ENCODE measurements at regions not wholly inside any gene's neighbourhood (a gene's known extent, or its start where the extent isn't known, plus 50 kb on each side); places are given as distances from the start of the nearest gene placed in this dataset.

DNA sequence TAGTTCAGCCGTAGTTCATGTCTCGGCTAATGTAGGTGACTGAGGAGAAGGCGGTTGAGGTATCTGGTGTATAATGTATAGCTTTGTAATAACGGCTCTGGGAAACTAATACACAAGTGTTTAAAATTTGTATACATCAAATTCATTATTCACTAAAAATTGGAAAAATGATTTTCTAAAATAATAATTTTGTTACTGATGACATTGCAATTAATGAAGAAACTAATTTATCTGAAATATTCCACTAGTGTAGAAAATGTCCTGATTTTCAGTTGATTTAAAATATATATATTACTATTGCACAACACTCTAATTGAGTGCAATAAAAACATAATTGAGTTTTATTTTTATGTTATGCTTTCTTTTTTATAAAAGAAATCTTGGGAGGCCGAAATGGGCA is 823.0 kb downstream of the TAF11L14 start (continued):
- TF ChIP-seq, protein P1, sequence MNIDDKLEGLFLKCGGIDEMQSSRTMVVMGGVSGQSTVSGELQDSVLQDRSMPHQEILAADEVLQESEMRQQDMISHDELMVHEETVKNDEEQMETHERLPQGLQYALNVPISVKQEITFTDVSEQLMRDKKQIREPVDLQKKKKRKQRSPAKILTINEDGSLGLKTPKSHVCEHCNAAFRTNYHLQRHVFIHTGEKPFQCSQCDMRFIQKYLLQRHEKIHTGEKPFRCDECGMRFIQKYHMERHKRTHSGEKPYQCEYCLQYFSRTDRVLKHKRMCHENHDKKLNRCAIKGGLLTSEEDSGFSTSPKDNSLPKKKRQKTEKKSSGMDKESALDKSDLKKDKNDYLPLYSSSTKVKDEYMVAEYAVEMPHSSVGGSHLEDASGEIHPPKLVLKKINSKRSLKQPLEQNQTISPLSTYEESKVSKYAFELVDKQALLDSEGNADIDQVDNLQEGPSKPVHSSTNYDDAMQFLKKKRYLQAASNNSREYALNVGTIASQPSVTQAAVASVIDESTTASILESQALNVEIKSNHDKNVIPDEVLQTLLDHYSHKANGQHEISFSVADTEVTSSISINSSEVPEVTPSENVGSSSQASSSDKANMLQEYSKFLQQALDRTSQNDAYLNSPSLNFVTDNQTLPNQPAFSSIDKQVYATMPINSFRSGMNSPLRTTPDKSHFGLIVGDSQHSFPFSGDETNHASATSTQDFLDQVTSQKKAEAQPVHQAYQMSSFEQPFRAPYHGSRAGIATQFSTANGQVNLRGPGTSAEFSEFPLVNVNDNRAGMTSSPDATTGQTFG (tag by site-specific recombination; IDR thresholded peaks at IDR 0.05; ENCODE audit: borderline replicate concordance) = no peak
- TF ChIP-seq, protein P2, sequence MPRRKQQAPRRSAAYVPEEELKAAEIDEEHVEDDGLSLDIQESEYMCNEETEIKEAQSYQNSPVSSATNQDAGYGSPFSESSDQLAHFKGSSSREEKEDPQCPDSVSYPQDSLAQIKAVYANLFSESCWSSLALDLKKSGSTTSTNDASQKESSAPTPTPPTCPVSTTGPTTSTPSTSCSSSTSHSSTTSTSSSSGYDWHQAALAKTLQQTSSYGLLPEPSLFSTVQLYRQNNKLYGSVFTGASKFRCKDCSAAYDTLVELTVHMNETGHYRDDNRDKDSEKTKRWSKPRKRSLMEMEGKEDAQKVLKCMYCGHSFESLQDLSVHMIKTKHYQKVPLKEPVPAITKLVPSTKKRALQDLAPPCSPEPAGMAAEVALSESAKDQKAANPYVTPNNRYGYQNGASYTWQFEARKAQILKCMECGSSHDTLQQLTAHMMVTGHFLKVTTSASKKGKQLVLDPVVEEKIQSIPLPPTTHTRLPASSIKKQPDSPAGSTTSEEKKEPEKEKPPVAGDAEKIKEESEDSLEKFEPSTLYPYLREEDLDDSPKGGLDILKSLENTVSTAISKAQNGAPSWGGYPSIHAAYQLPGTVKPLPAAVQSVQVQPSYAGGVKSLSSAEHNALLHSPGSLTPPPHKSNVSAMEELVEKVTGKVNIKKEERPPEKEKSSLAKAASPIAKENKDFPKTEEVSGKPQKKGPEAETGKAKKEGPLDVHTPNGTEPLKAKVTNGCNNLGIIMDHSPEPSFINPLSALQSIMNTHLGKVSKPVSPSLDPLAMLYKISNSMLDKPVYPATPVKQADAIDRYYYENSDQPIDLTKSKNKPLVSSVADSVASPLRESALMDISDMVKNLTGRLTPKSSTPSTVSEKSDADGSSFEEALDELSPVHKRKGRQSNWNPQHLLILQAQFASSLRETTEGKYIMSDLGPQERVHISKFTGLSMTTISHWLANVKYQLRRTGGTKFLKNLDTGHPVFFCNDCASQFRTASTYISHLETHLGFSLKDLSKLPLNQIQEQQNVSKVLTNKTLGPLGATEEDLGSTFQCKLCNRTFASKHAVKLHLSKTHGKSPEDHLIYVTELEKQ (tag by site-specific recombination; IDR thresholded peaks at IDR 0.05; ENCODE audit: borderline replicate concordance) = no peak
- TF ChIP-seq KLF16 (tag by site-specific recombination; IDR thresholded peaks at IDR 0.05) (no peak), ZNF423 (tag by site-specific recombination; IDR thresholded peaks at IDR 0.05) (no peak)
- TF ChIP-seq, protein P3, sequence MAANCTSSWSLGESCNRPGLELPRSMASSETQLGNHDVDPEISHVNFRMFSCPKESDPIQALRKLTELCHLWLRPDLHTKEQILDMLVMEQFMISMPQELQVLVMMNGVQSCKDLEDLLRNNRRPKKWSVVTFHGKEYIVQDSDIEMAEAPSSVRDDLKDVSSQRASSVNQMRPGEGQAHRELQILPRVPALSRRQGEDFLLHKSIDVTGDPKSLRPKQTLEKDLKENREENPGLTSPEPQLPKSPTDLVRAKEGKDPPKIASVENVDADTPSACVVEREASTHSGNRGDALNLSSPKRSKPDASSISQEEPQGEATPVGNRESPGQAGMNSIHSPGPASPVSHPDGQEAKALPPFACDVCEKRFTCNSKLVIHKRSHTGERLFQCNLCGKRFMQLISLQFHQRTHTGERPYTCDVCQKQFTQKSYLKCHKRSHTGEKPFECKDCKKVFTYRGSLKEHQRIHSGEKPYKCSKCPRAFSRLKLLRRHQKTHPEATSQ (tag by site-specific recombination; IDR thresholded peaks at IDR 0.05) = no peak
- TF ChIP-seq, protein P4, sequence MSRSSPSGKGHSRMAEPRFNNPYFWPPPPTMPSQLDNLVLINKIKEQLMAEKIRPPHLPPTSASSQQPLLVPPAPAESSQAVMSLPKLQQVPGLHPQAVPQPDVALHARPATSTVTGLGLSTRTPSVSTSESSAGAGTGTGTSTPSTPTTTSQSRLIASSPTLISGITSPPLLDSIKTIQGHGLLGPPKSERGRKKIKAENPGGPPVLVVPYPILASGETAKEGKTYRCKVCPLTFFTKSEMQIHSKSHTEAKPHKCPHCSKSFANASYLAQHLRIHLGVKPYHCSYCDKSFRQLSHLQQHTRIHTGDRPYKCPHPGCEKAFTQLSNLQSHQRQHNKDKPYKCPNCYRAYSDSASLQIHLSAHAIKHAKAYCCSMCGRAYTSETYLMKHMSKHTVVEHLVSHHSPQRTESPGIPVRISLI (tag by site-specific recombination; IDR thresholded peaks at IDR 0.05) = no peak

DNA sequence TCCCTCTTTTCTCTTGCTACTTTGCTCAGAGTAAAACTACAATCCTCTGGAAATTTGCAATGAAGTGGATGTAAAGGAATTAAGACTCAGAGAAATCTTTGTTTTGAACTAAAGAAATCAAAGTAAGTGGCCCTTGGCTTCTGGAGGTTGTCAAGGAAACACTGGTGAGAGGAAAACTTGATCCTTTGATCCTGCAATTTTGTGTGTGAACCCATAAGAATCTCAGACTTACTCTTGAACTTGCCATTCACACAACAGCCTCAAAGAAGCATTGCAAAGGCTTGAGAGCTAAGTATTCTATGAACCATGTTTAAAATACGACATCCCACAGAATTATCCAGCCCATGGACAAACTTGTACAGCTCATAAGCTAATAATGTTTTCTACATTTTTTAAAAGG is 827.5 kb downstream of the TAF11L14 start:
- Histone ChIP-seq H3K36me3 (ENCODE audit: control insufficient read depth in 2 of 2, insufficient read depth in 1 of 2, low read length in 2 of 2) (no peaks in the 10 kb centered on the region), H3K4me1 (ENCODE audit: control insufficient read depth, insufficient read depth, low read length) (no peaks in the 10 kb centered on the region), H3K4me3 (ENCODE audit: low read depth, low read length) (no peak overlapping the region), H3K9me3 (ENCODE audit: control insufficient read depth, insufficient read depth, low read depth, low read length) (no peaks in the 10 kb centered on the region), H3K27ac (ENCODE audit: extremely low read depth, low read depth, low read length) (no peak overlapping the region)
- CTCF ChIA-PET = interaction anchor here (0.6 to 1.0 kb wide), 3 partner anchors 68 to 756 kb away, joined by 3 to 7 read pairs (median 4); no protein-coding TSS in a partner anchor
- POLR2A ChIA-PET = no interaction called here
- TF ChIP-seq MEIS1 (CRISPR knock-in tag; IDR thresholded peaks at IDR 0.05; ENCODE audit: borderline replicate concordance) (no peak), MYNN (tag by site-specific recombination; IDR thresholded peaks at IDR 0.05; ENCODE audit: borderline replicate concordance) (no peak), ZXDB (tag by site-specific recombination; IDR thresholded peaks at IDR 0.05) (no peak), ZNF792 (tag by site-specific recombination; IDR thresholded peaks at IDR 0.05) (no peak), ZFP69B (tag by site-specific recombination; IDR thresholded peaks at IDR 0.05) (no peak), ZNF416 (tag by site-specific recombination; IDR thresholded peaks at IDR 0.05) (no peak), ZNF785 (tag by site-specific recombination; IDR thresholded peaks at IDR 0.05) (no peak), ZNF837 (tag by site-specific recombination; IDR thresholded peaks at IDR 0.05) (no peak), FEZF1 (tag by site-specific recombination; IDR thresholded peaks at IDR 0.05) (no peak), ZNF624 (tag by site-specific recombination; IDR thresholded peaks at IDR 0.05) (no peak), ZFP37 (tag by site-specific recombination; IDR thresholded peaks at IDR 0.05) (no peak)
- TF ChIP-seq, protein P5, sequence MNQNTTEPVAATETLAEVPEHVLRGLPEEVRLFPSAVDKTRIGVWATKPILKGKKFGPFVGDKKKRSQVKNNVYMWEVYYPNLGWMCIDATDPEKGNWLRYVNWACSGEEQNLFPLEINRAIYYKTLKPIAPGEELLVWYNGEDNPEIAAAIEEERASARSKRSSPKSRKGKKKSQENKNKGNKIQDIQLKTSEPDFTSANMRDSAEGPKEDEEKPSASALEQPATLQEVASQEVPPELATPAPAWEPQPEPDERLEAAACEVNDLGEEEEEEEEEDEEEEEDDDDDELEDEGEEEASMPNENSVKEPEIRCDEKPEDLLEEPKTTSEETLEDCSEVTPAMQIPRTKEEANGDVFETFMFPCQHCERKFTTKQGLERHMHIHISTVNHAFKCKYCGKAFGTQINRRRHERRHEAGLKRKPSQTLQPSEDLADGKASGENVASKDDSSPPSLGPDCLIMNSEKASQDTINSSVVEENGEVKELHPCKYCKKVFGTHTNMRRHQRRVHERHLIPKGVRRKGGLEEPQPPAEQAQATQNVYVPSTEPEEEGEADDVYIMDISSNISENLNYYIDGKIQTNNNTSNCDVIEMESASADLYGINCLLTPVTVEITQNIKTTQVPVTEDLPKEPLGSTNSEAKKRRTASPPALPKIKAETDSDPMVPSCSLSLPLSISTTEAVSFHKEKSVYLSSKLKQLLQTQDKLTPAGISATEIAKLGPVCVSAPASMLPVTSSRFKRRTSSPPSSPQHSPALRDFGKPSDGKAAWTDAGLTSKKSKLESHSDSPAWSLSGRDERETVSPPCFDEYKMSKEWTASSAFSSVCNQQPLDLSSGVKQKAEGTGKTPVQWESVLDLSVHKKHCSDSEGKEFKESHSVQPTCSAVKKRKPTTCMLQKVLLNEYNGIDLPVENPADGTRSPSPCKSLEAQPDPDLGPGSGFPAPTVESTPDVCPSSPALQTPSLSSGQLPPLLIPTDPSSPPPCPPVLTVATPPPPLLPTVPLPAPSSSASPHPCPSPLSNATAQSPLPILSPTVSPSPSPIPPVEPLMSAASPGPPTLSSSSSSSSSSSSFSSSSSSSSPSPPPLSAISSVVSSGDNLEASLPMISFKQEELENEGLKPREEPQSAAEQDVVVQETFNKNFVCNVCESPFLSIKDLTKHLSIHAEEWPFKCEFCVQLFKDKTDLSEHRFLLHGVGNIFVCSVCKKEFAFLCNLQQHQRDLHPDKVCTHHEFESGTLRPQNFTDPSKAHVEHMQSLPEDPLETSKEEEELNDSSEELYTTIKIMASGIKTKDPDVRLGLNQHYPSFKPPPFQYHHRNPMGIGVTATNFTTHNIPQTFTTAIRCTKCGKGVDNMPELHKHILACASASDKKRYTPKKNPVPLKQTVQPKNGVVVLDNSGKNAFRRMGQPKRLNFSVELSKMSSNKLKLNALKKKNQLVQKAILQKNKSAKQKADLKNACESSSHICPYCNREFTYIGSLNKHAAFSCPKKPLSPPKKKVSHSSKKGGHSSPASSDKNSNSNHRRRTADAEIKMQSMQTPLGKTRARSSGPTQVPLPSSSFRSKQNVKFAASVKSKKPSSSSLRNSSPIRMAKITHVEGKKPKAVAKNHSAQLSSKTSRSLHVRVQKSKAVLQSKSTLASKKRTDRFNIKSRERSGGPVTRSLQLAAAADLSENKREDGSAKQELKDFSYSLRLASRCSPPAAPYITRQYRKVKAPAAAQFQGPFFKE (tag by site-specific recombination; IDR thresholded peaks at IDR 0.05; ENCODE audit: borderline replicate concordance) = no peak
- TF ChIP-seq, protein P6, sequence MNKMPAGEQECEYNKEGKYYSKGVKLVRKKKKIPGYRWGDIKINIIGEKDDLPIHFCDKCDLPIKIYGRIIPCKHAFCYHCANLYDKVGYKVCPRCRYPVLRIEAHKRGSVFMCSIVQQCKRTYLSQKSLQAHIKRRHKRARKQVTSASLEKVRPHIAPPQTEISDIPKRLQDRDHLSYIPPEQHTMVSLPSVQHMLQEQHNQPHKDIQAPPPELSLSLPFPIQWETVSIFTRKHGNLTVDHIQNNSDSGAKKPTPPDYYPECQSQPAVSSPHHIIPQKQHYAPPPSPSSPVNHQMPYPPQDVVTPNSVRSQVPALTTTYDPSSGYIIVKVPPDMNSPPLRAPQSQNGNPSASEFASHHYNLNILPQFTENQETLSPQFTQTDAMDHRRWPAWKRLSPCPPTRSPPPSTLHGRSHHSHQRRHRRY (tag by site-specific recombination; IDR thresholded peaks at IDR 0.05) = no peak
- TF ChIP-seq, protein P7, sequence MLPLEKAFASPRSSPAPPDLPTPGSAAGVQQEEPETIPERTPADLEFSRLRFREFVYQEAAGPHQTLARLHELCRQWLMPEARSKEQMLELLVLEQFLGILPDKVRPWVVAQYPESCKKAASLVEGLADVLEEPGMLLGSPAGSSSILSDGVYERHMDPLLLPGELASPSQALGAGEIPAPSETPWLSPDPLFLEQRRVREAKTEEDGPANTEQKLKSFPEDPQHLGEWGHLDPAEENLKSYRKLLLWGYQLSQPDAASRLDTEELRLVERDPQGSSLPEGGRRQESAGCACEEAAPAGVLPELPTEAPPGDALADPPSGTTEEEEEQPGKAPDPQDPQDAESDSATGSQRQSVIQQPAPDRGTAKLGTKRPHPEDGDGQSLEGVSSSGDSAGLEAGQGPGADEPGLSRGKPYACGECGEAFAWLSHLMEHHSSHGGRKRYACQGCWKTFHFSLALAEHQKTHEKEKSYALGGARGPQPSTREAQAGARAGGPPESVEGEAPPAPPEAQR (tag by site-specific recombination; IDR thresholded peaks at IDR 0.05) = no peak

All from HEK293 (cell line).